Activated B cell treated with CpG ODN at 0.5 μM for 24 hours (primary cell): ENCODE measurements at regions not wholly inside any gene's neighbourhood (a gene's known extent, or its start where the extent isn't known, plus 50 kb on each side); places are given as distances from the start of the nearest gene placed in this dataset.

ENCODE experiments used
- ATAC-seq: fragments of 200-7000 bp; cut with Tn5 transposase; one replicate; pipeline ENCODE4 v1.10.0; 2021; ENCODE audit warnings: low read depth, mild to moderate bottlenecking, moderate library complexity
- CTCF ChIA-PET: fragments of 350-600 bp; sonication (Branson Sonifier 250); formaldehyde crosslinking; loops from one replicate; lab custom pipeline; 2021; ENCODE audit warnings: antibody characterized with exemption; lab: Charles Lee
- POLR2A ChIA-PET: fragments of 350-600 bp; sonication (Branson Sonifier 250); formaldehyde crosslinking; loops from one replicate; lab custom pipeline; 2021; ENCODE audit warnings: antibody characterized with exemption; lab: Charles Lee
- DNase-seq: peaks from one replicate; pipeline ENCODE4 v3.0.0; 2022
- H3K27ac Mint-ChIP-seq: one replicate; pipeline ENCODE4 v1.8.0; 2020; ENCODE audit warnings: mixed read lengths
- H3K27me3 Mint-ChIP-seq: one replicate; pipeline ENCODE4 v1.8.0; 2021; ENCODE audit warnings: mixed read lengths
- H3K36me3 Mint-ChIP-seq: one replicate; pipeline ENCODE4 v1.8.0; 2021; ENCODE audit warnings: low read depth, mixed read lengths
- H3K4me1 Mint-ChIP-seq: one replicate; pipeline ENCODE4 v1.8.0; 2021; ENCODE audit warnings: mixed read lengths
- H3K4me3 Mint-ChIP-seq: one replicate; pipeline ENCODE4 v1.8.0; 2020; ENCODE audit warnings: mild to moderate bottlenecking, mixed read lengths
- H3K9me3 Mint-ChIP-seq: one replicate; pipeline ENCODE4 v1.8.0; 2020; ENCODE audit warnings: mixed read lengths
- CTCF ChIP-seq: fragments of 200-600 bp; IDR thresholded peaks from one replicate; pipeline ENCODE4 v1.8.0; 2022; ENCODE audit warnings: antibody characterized with exemption, mild to moderate bottlenecking
- intact Hi-C: fragments of 100-400 bp; cut with micrococcal nuclease; formaldehyde crosslinking; loops from one replicate; pipeline ENCODE4 v1.15.1; 2024

GRCh38 chr17:68785565-68786486 is 169.4 kb downstream of the ABCA8 start:
- CTCF ChIA-PET, result interaction anchor here (1.2 to 2.7 kb wide), 3 partner anchors 9 to 452 kb away, joined by 3 to 9 read pairs (median 5); no protein-coding TSS in a partner anchor
- ATAC-seq (no peak), DNase-seq (no peak)
- POLR2A ChIA-PET, result no interaction called here
- Mint-ChIP-seq H3K4me1 (peaks cover 3% of the 10 kb centered on the region), H3K4me3 (no peak overlapping the region), H3K36me3 (no peaks in the 10 kb centered on the region), H3K9me3 (no peaks in the 10 kb centered on the region), H3K27me3 (no peaks in the 10 kb centered on the region), H3K27ac (no peak overlapping the region)
- intact Hi-C loops, result no loop called here
- no peak for TF ChIP-seq CTCF

- no peaks in the 10 kb centered on the region for H3K36me3 Mint-ChIP-seq
- no peaks in the 10 kb centered on the region for H3K4me1 Mint-ChIP-seq
- intact Hi-C loops, result no loop called here
- ChIA-PET CTCF (interaction anchor here (1.2 kb wide), 1 partner anchor 453 kb away, joined by 3 read pairs; no protein-coding TSS in a partner anchor), POLR2A (no interaction called here)
- H3K4me3 Mint-ChIP-seq, result no peak overlapping the region
- no peak overlapping the region for H3K27ac Mint-ChIP-seq
- no peak for ATAC-seq
- H3K27me3 Mint-ChIP-seq, result no peaks in the 10 kb centered on the region
- no peak for DNase-seq
- no peaks in the 10 kb centered on the region for H3K9me3 Mint-ChIP-seq
- TF ChIP-seq CTCF, result no peak
Observed at GRCh38 chr17:68784431-68784830, 170.8 kb downstream of the ABCA8 start.

GRCh38 chr17:68783861-68784260 is 171.3 kb downstream of the ABCA8 start:
- intact Hi-C loops, result no loop called here
- DNase-seq, result no peak
- no peaks in the 10 kb centered on the region for H3K36me3 Mint-ChIP-seq
- no peaks in the 10 kb centered on the region for H3K4me1 Mint-ChIP-seq
- H3K27me3 Mint-ChIP-seq, result no peaks in the 10 kb centered on the region
- ChIA-PET CTCF (no interaction called here), POLR2A (no interaction called here)
- no peak for ATAC-seq
- no peak for TF ChIP-seq CTCF
- H3K9me3 Mint-ChIP-seq, result no peaks in the 10 kb centered on the region
- no peak overlapping the region for H3K27ac Mint-ChIP-seq
- no peak overlapping the region for H3K4me3 Mint-ChIP-seq

- intact Hi-C loops, result no loop called here
- ChIA-PET CTCF (no interaction called here), POLR2A (interaction anchor here (0.6 kb wide), 1 partner anchor 31 kb away, joined by 3 read pairs; no protein-coding TSS in a partner anchor)
- no peak overlapping the region for H3K4me3 Mint-ChIP-seq
- no peak for DNase-seq
- no peaks in the 10 kb centered on the region for H3K9me3 Mint-ChIP-seq
- H3K27ac Mint-ChIP-seq, result no peak overlapping the region
- no peaks in the 10 kb centered on the region for H3K27me3 Mint-ChIP-seq
- ATAC-seq, result no peak
- no peak for TF ChIP-seq CTCF
- H3K36me3 Mint-ChIP-seq, result no peaks in the 10 kb centered on the region
- H3K4me1 Mint-ChIP-seq, result no peaks in the 10 kb centered on the region
Observed at GRCh38 chr17:68782789-68783188, 172.4 kb downstream of the ABCA8 start.

GRCh38 chr17:68780596-68780995 is 174.6 kb downstream of the ABCA8 start:
- H3K27ac Mint-ChIP-seq, result no peak overlapping the region
- no peaks in the 10 kb centered on the region for H3K27me3 Mint-ChIP-seq
- DNase-seq (no peak), ATAC-seq (no peak)
- no peak for TF ChIP-seq CTCF
- H3K4me1 Mint-ChIP-seq, result peaks cover 4% of the 10 kb centered on the region
- H3K36me3 Mint-ChIP-seq, result no peaks in the 10 kb centered on the region
- intact Hi-C loops, result no loop called here
- H3K4me3 Mint-ChIP-seq, result no peak overlapping the region
- H3K9me3 Mint-ChIP-seq, result no peaks in the 10 kb centered on the region
- ChIA-PET CTCF (interaction anchor here (1.3 kb wide), 1 partner anchor 447 kb away, joined by 3 read pairs; no protein-coding TSS in a partner anchor), POLR2A (interaction anchor here (0.6 kb wide), 1 partner anchor 1309 kb away, joined by 3 read pairs; no protein-coding TSS in a partner anchor)
